ENCODE measurements at regions not wholly inside any gene's neighbourhood (a gene's known extent, or its start where the extent isn't known, plus 50 kb on each side); places are given as distances from the start of the nearest gene placed in this dataset.

- TF ChIP-seq, protein P1, sequence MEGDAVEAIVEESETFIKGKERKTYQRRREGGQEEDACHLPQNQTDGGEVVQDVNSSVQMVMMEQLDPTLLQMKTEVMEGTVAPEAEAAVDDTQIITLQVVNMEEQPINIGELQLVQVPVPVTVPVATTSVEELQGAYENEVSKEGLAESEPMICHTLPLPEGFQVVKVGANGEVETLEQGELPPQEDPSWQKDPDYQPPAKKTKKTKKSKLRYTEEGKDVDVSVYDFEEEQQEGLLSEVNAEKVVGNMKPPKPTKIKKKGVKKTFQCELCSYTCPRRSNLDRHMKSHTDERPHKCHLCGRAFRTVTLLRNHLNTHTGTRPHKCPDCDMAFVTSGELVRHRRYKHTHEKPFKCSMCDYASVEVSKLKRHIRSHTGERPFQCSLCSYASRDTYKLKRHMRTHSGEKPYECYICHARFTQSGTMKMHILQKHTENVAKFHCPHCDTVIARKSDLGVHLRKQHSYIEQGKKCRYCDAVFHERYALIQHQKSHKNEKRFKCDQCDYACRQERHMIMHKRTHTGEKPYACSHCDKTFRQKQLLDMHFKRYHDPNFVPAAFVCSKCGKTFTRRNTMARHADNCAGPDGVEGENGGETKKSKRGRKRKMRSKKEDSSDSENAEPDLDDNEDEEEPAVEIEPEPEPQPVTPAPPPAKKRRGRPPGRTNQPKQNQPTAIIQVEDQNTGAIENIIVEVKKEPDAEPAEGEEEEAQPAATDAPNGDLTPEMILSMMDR (IDR thresholded peaks at IDR 0.05) = no peak
- no peak for TF ChIP-seq POLR2A (IDR thresholded peaks at IDR 0.05)
These were observed 67.2 kb upstream of the XCR1 start for GRCh38 chr3:46094506-46094905.

Measured in esophagus squamous epithelium (tissue), 4 donors.